ENCODE measurements at regions not wholly inside any gene's neighbourhood (a gene's known extent, or its start where the extent isn't known, plus 50 kb on each side); places are given as distances from the start of the nearest gene placed in this dataset.

- TF ChIP-seq CTCF (IDR thresholded peaks at IDR 0.05; ENCODE audit: insufficient read depth, low read length, poor library complexity, severe bottlenecking), result no peak
- no peak for TF ChIP-seq EZH2phosphoT487 (conservative IDR thresholded peaks at IDR 0.05; ENCODE audit: low read length)
- H2AFZ ChIP-seq (ENCODE audit: low read depth, low read length, severe bottlenecking), result no peak overlapping the region
- H3K9ac ChIP-seq (ENCODE audit: low read length), result no peak overlapping the region
- no peaks in the 10 kb centered on the region; the same call in 1 of the 2 replicates for H3K9me3 ChIP-seq (ENCODE audit: insufficient read depth, low read length)
- no peaks in the 10 kb centered on the region for H3F3A ChIP-seq (ENCODE audit: insufficient read depth)
- no peaks in the 10 kb centered on the region for H3K27me3 ChIP-seq (ENCODE audit: low read length)
- no peak overlapping the region for H3K27ac ChIP-seq (ENCODE audit: low read depth, low read length)
- no peaks in the 10 kb centered on the region for H3K36me3 ChIP-seq (ENCODE audit: low read length)
- H3K9me2 ChIP-seq (replicated peaks; ENCODE audit: insufficient read depth, low read length), result no peaks in the 10 kb centered on the region
- no peak overlapping the region for H3K4me3 ChIP-seq (ENCODE audit: insufficient read depth, low read length, poor library complexity, severe bottlenecking)
- no peaks in the 10 kb centered on the region for H3K79me2 ChIP-seq (ENCODE audit: insufficient read depth, low read length)
- H3K4me2 ChIP-seq (ENCODE audit: low read depth, low read length, poor library complexity, severe bottlenecking), result no peak overlapping the region
- H4K20me1 ChIP-seq (ENCODE audit: low read depth, low read length), result no peaks in the 10 kb centered on the region
Observed at GRCh38 chr2:226176283-226176984, 623.2 kb downstream of the IRS1 start.

GRCh38 chr2:226174390-226174789, 625.2 kb downstream of the IRS1 start:
- Histone ChIP-seq H3K9me3 (ENCODE audit: insufficient read depth, low read length) (no peaks in the 10 kb centered on the region; the same call in 1 of the 2 replicates), H4K20me1 (ENCODE audit: low read depth, low read length) (no peaks in the 10 kb centered on the region), H3K27ac (ENCODE audit: low read depth, low read length) (no peak overlapping the region), H3K4me3 (ENCODE audit: insufficient read depth, low read length, poor library complexity, severe bottlenecking) (no peak overlapping the region), H3K4me2 (ENCODE audit: low read depth, low read length, poor library complexity, severe bottlenecking) (no peak overlapping the region), H3K79me2 (ENCODE audit: insufficient read depth, low read length) (no peaks in the 10 kb centered on the region), H3F3A (ENCODE audit: insufficient read depth) (no peaks in the 10 kb centered on the region), H3K9me2 (replicated peaks; ENCODE audit: insufficient read depth, low read length) (no peaks in the 10 kb centered on the region), H3K9ac (ENCODE audit: low read length) (no peak overlapping the region), H3K27me3 (ENCODE audit: low read length) (no peaks in the 10 kb centered on the region), H3K36me3 (ENCODE audit: low read length) (no peaks in the 10 kb centered on the region), H2AFZ (ENCODE audit: low read depth, low read length, severe bottlenecking) (no peak overlapping the region)
- TF ChIP-seq EZH2phosphoT487 (conservative IDR thresholded peaks at IDR 0.05; ENCODE audit: low read length) (no peak), CTCF (IDR thresholded peaks at IDR 0.05; ENCODE audit: insufficient read depth, low read length, poor library complexity, severe bottlenecking) (no peak)

GRCh38 chr2:226172939-226173338, 626.7 kb downstream of the IRS1 start:
- no peak overlapping the region for H3K9ac ChIP-seq (ENCODE audit: low read length)
- H3F3A ChIP-seq (ENCODE audit: insufficient read depth), result no peaks in the 10 kb centered on the region
- no peaks in the 10 kb centered on the region for H4K20me1 ChIP-seq (ENCODE audit: low read depth, low read length)
- no peaks in the 10 kb centered on the region for H3K79me2 ChIP-seq (ENCODE audit: insufficient read depth, low read length)
- H2AFZ ChIP-seq (ENCODE audit: low read depth, low read length, severe bottlenecking), result no peak overlapping the region
- H3K27me3 ChIP-seq (ENCODE audit: low read length), result no peaks in the 10 kb centered on the region
- no peaks in the 10 kb centered on the region for H3K36me3 ChIP-seq (ENCODE audit: low read length)
- H3K9me2 ChIP-seq (replicated peaks; ENCODE audit: insufficient read depth, low read length), result no peaks in the 10 kb centered on the region
- H3K27ac ChIP-seq (ENCODE audit: low read depth, low read length), result no peak overlapping the region
- no peak overlapping the region for H3K4me2 ChIP-seq (ENCODE audit: low read depth, low read length, poor library complexity, severe bottlenecking)
- TF ChIP-seq EZH2phosphoT487 (conservative IDR thresholded peaks at IDR 0.05; ENCODE audit: low read length), result no peak
- TF ChIP-seq CTCF (IDR thresholded peaks at IDR 0.05; ENCODE audit: insufficient read depth, low read length, poor library complexity, severe bottlenecking), result no peak
- H3K4me3 ChIP-seq (ENCODE audit: insufficient read depth, low read length, poor library complexity, severe bottlenecking), result no peak overlapping the region
- no peaks in the 10 kb centered on the region for H3K9me3 ChIP-seq (ENCODE audit: insufficient read depth, low read length)
